ENCODE measurements at regions not wholly inside any gene's neighbourhood (a gene's known extent, or its start where the extent isn't known, plus 50 kb on each side); places are given as distances from the start of the nearest gene placed in this dataset.

GRCh38 chr2:81213598-81213997, 909.0 kb upstream of the LRRTM1 start:
- no peak for DNase-seq (ENCODE audit: low spot score)

GRCh38 chr2:81206216-81206615, 901.7 kb upstream of the LRRTM1 start:
- no peak for DNase-seq (ENCODE audit: low spot score)

GRCh38 chr2:81196933-81197628, 892.5 kb upstream of the LRRTM1 start:
- DNase-seq (ENCODE audit: low spot score), result no peak

GRCh38 chr2:81196383-81196851, 891.9 kb upstream of the LRRTM1 start:
- DNase-seq (ENCODE audit: low spot score), result no peak

GRCh38 chr2:81195774-81196382, 891.3 kb upstream of the LRRTM1 start:
- DNase-seq (ENCODE audit: low spot score), result no peak

GRCh38 chr2:81195017-81195773, 890.6 kb upstream of the LRRTM1 start:
- DNase-seq (ENCODE audit: low spot score), result no peak

GRCh38 chr2:81194581-81194980, 890.0 kb upstream of the LRRTM1 start:
- no peak for DNase-seq (ENCODE audit: low spot score)

- no peak for DNase-seq (ENCODE audit: low spot score)
Observed at GRCh38 chr2:81194176-81194575, 889.6 kb upstream of the LRRTM1 start.

GRCh38 chr2:81181845-81182244, 877.3 kb upstream of the LRRTM1 start:
- DNase-seq (ENCODE audit: low spot score), result no peak

GRCh38 chr2:81171447-81171846, 866.9 kb upstream of the LRRTM1 start:
- DNase-seq (ENCODE audit: low spot score), result no peak

- DNase-seq (ENCODE audit: low spot score), result no peak
Observed at GRCh38 chr2:81163583-81163982, 859.0 kb upstream of the LRRTM1 start.

GRCh38 chr2:81158505-81158904, 854.0 kb upstream of the LRRTM1 start:
- DNase-seq (ENCODE audit: low spot score), result no peak

GRCh38 chr2:81148323-81148722, 843.8 kb upstream of the LRRTM1 start:
- DNase-seq (ENCODE audit: low spot score), result no peak

GRCh38 chr2:81136296-81136695, 831.7 kb upstream of the LRRTM1 start:
- DNase-seq (ENCODE audit: low spot score), result no peak

- DNase-seq (ENCODE audit: low spot score), result no peak
Observed at GRCh38 chr2:81097361-81097760, 792.8 kb upstream of the LRRTM1 start.

GRCh38 chr2:81093031-81093430, 788.5 kb upstream of the LRRTM1 start:
- DNase-seq (ENCODE audit: low spot score), result no peak

GRCh38 chr2:81087646-81088045, 783.1 kb upstream of the LRRTM1 start:
- DNase-seq (ENCODE audit: low spot score), result no peak

GRCh38 chr2:81084101-81084500, 779.5 kb upstream of the LRRTM1 start:
- DNase-seq (ENCODE audit: low spot score), result no peak

- DNase-seq (ENCODE audit: low spot score), result no peak
Observed at GRCh38 chr2:81078631-81079030, 774.1 kb upstream of the LRRTM1 start.

GRCh38 chr2:81078102-81078501, 773.5 kb upstream of the LRRTM1 start:
- DNase-seq (ENCODE audit: low spot score), result no peak

- DNase-seq (ENCODE audit: low spot score), result no peak
Observed at GRCh38 chr2:81077396-81077795, 772.8 kb upstream of the LRRTM1 start.

GRCh38 chr2:81073412-81073811, 768.9 kb upstream of the LRRTM1 start:
- DNase-seq (ENCODE audit: low spot score), result no peak

- DNase-seq (ENCODE audit: low spot score), result no peak
Observed at GRCh38 chr2:81068144-81068543, 763.6 kb upstream of the LRRTM1 start.

Data from hematopoietic multipotent progenitor cell treated with erythropoietin and hydrocortisone succinate and interleukin-3 and kit ligand, for 15 days (in vitro differentiated cells).